ENCODE measurements at regions not wholly inside any gene's neighbourhood (a gene's known extent, or its start where the extent isn't known, plus 50 kb on each side); places are given as distances from the start of the nearest gene placed in this dataset.

DNA sequence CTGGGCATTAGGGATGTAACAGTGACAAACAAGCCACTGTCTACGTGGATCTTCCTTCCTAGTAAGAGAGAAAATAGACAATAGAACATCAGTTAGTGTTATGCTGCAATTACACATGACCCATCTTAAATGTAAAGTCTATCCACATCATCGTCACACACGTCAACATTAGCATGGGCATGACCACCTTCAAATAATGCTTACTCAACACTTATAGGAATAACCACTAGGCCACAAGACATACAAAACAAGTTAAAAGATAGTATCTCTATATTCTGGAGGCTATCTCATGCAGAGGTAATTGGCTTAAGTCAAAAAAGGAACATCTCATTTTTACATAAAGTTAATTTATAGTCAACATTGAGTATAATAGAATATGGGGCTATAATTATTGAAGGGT lies 156.5 kb downstream of the MOXD1 start:
- no peak for DNase-seq

DNA sequence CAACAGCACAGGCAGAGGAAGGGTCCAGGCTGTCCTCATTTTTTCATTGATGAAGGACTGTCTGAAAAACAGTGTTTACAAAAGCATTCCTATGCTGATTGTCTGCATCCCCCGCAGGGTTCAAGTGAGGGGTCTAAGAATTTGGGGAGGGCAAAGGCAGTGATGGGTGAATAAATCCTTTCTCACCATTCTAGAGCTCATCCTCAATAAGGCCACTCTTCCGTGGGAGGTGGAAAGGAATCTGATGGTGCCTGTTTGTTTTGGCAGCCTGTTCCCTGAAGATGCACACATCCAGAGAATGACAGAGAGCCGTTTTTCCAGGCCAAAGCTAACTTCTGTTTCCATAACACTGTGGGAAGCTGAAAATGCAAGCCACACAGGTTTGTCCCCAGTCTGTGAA lies 164.5 kb downstream of the MOXD1 start:
- DNase-seq = no peak

DNA sequence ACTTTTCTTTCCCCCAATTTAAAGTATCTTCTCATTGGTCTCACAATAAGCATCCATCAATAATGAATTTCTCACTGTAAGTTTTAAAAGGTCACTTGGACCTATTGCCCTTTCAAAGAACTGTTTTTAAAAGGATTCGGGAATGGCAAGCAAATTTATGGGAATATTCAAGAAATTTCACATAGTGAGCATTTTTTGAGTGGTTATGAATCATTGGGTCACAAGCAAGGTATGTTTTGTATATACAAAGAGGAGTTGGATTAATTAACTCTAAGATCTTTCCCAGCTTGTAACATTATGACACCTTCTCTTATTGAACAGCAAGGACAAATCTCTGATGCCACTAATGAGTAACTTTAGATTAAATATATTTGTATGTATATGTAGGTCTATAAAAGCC lies 165.0 kb downstream of the MOXD1 start:
- DNase-seq = no peak

DNA sequence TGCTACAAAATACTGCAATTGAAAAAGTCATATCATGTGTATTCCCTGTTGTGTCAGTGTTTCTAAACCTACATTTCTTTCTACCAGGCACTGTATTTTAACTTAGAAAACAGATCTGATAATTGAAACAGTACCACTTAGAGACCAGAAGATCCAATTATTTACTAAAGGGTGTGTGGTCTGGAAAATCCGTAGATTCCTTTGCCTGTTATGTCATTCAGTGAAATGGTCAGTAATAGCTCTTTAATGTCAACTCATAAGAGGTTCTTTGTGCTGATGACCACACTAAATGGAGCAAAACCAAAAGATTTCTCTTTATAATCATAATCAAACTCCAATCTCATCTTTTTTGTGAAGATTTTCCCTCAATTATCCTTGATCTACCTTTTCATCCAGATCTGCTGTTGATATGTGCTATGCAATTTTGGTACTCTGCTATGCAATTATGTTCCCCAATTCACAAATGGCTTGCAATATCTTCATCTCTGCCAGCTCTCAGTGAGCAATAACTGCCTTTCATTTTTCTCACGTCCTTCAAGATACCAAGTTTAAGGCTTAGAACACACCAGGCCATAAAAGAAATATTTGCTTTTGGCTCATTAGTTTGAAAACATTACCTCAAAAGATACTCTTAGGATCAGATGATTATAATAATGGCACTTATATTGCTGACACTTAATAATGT lies 165.5 kb downstream of the MOXD1 start:
- no peak for DNase-seq

DNA sequence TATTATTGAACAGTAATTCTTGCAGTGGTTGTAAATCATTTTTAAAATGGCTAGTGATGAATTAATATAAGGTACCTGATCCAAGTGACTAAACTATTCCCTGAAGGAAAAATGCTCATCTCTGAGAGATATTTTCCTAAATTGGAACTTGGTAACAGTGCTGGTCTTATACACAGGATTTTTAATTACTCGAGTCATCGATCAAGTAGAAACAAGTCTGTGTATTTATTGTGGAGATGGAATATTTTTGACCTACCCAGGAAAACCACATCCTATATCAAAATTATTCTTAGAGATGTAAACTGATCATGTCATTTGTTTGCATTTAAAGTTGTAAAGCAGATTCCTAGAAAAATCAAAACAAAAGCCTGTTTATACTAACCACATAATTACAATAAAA lies 166.9 kb downstream of the MOXD1 start:
- no peak for DNase-seq

DNA sequence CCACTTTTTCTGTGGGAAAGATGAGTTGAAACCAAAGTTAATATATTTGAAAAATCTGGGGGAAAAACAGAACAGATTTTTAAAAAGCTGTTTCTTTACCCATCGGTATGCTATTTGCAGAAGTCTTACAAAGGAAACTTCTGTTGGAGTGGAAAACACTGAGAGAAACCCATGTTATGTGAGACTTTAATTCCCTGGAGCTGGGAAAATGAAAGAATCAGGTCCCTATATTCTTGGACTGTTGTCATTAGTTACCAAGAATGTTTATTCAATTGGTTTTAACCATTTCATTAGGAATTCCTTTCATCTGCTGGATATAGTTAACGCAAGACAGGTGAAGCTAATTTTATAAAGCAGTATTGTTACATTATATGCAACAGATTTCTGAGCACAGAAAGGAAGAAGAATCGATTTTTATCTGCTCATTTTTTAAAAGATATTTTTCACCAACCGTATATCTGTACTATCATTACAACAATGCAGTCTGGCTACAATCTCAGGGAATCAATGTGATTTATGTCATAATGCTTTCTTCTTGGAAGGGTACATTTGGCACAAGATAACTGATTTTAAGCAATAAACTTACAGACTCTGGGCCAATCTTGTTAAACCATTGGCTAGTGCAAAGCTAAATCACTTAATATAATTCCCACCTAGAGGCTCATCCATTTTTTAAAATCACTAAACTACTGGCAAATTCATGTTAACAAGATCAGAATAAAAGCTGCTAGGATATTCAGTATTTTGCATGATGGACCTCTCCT lies 170.0 kb downstream of the MOXD1 start:
- DNase-seq = no peak

DNA sequence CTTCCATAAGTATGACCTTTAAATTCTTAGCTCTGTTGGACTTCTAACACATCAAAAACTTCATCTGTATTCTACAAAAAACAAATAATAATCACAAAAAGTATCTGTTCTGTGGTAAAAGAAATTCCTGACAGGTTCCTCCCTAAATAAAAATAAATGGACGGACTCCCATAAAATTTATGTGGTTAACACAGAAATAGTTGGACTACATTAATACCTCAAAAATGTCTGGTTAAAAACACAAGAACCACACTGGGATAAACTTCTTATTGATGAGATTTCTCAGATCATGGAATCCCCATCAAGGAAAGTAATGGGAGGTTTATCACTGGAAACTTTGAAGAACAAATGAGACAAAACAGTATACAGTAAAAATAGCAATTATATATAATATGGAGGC lies 172.4 kb downstream of the MOXD1 start:
- no peak for DNase-seq

DNA sequence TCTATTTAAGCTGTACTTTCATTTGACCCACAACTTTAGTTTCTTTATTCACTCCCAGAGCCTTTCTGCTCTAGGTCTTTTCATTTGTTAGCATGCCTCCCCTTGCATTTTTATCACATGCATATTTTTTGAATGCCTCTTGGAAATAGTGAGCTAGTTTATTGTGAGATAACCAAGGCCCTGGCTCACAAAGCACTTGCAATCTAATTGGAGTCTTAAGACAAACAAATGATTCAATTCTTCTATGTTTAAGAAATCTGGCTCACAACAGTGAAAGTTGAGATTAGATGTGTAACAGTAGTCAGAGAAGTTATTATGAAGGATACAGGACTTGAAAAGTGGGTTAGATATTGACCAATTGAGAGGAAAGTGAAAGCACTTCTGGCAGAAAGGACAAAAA lies 173.4 kb downstream of the MOXD1 start:
- DNase-seq = no peak

DNA sequence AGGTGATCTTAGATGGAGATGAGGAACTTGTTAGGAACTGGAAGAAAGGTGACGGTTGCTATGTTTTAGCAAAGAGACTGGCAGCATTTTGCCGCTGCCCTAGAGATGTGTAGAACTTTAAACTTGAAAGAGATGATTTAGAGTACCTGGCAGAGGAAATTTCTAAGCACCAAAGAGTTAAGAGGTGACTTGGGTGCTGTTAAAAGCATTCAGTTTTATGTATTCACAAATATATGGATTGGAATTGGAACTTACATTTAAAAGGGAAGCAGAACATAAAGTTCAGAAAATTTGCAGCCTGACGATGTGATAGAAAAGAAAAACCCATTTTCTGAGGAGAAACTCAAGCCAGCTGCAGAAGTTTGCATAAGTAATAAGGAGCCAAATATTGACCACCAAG lies 176.3 kb downstream of the MOXD1 start:
- no peak for DNase-seq

DNA sequence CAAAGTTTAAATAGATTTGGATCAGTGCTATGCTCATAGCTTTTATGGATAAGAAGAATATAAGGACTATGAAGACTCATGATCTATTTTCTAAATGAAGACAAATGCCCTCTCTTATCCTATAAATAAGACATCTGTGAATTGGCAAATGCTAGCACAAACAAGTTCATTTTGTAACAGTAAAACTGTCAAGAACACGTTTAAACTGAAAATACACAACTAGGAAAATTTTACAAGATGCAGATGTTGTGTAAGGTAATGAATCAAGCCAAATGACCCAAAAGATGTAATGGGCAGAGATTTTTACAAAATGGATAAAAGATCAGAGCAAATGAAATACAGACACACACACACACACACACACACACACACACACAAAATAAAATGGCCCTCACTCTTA lies 180.5 kb downstream of the MOXD1 start:
- no peak for DNase-seq

DNA sequence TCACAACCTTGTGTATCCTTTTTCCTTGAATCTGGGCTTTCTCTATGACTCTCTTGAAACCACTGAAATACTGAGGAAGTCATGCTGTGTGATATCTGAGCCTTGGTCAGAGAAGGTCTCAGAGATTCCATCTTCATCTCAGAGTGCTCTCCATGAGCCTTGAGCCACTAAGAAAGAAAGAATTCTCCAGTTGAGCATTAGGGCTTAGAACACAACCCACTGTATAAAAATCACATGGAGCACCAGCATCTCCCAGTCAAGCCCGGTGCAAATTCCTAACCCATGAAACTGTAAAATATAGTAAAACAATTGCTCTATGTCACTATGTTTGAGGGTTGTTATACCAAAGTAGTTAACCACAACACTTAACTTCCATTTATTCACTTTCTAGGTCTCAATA lies 181.4 kb downstream of the MOXD1 start:
- no peak for DNase-seq

DNA sequence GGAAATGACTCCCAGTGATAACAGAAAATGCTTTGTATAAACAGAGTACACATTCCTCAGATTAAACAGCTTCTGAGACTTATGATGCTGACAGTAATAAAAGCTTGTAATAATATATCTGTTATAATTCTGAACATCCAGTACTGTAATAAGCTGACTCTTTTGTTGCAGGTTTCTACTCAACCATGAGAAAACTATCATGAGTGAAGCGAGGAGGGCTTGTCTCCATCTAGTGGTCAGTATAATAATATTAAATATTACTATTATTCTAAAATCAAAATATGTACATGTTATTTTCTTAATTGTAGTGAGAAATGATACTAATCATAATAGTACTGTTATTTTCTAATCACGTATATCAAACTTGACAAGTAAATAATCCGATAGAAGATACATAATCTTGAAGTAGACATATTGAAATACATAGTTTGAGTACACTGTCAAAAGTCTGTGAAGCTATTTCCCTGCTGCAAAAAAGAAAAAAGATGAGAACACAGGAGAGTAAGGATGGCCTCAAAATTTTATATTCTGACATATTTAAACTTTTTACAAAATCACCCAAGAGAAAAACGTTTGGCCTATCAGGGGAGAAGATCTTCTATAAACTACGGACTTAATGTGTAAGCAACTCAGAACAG lies 183.1 kb downstream of the MOXD1 start:
- no peak for DNase-seq

DNA sequence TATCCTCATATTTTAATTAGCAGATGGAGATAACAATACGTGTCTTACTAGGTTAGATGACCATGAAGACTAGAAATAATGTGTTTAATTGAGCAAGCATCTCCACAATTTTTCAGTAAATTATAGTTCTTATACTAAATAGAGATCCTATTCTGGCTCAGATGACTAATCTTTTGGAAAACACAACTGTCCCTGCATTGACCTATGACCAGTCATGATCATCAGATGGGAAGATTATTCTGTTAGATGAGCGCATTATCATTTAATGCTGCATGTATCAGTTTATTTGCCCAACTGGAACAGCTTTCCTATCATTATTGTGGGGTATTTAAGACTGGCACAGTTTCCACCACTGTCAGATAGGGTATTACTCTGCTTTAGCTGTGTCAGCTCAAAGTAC lies 185.5 kb downstream of the MOXD1 start:
- no peak for DNase-seq

DNA sequence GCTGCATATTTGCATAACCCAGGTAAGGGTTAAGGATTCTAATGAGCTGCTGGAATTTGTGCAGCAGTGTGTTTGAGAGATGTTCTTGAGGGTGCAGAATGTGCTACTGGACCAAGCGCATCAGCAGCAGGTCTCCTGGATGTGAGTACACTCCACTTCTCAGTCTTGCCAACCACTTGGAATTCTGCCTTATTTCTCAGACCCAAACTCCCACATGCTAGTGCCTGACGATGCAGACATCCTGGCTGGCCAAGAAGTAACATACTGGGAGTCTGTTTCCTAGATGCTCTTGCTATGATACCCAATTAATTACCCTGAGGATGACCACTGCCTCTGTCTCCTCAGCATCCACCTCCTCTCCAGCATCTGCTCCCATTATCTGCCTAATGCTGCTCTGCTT lies 186.6 kb downstream of the MOXD1 start:
- DNase-seq = no peak

DNA sequence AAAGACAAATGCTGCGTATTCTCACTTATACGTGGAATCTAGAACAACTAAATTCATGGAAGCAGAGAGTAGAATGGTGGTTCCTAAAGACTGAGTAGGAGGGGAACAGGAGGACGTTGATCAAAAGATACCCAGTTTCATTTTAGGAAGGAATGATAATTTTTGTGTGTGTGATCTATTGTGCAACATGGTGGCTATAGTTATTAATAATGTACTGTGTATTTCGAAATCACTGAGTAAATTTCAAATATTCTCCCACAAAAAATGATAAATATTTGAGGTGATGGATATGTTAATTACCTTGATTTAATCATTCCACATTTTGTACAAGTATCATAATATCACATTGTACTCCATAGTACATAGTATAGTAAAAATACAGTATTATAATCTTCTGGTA lies 187.5 kb downstream of the MOXD1 start:
- no peak for DNase-seq

DNA sequence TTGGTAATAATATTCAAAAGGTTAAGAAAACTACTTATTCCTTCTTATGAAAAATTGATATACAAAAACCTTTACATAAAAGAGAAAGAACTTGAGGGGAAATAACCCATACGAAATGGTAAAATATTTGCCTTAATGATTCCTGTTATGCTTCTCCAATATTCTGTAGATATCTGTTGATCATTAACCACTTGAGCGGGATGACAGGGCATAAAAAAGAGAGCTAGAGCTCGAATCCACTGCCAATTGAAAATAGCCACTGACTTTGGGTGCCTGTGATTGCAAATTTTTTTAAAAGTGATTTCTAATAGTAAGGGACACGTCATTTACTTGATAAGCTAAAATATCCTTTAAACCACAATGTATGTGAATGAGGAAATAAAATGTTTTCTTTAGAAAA lies 188.1 kb downstream of the MOXD1 start:
- no peak for DNase-seq

DNA sequence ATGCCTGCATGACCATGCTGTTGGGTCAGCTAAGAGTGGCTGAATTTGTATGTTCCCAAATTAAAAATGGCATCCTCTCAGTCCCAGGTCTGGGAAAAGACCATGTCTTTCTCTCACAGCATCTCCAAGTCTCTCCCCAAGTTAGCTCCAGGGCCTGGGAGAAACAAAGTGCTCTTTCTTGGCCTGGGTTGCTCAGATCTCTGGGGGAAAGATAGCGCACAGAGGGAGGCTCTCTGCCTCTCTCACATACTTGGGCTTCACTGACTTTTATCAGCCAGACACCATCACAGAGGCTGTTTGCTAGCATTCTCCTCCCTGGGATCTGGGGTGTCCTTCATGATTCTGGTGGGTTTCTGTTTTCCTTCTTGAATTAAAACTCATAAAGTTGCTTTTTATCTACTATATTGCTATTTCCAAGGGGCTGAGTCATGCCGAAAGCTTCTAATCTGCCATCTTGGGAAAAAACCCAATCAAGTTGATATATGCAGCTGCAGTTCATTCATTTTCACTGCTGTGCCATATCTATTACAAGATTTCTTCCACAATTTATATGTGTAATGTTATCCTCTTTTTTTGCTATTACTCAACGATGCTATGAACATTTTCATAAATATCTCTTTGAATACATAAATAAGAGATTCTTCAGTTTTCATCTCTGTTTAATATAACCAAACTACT lies 190.2 kb downstream of the MOXD1 start:
- DNase-seq = no peak

DNA sequence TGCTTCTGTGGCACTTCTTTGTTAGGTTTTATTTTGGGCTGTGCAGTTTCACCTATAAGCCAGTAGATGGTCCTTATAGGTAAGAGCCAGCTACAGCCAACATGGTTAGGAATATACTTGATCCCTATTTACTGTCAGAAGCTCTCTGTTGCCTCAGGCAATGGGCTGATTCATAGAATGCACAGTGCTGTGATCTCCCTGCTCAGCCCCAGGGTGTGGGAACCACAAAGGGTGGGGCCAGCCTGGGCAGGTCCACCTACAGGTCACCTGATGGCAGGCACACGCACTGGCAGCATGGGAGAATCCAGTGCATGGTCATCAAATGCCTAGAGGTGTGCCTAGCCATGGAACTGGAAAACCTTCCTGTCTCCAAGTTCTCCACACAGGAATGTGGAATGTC lies 191.9 kb downstream of the MOXD1 start:
- DNase-seq = no peak

DNA sequence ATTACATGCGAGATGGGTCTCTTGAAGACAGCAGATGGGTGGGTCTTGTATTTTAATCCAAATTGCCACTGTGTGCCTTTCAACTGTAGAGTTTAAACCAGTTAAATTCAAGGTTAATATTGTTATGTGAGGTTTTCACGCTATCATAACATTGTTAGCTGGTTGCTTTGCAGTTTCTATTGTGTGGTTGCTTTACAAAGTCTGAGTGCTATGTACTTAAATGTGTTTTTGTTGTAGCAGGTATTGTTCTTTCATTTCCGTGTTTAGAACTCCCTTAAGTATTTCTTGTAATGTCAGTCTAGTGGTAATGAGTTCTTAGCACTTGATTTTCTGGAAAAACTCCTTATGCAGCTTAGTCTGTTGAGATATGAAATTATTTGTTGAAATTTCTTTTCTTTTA lies 193.3 kb downstream of the MOXD1 start:
- DNase-seq = no peak

DNA sequence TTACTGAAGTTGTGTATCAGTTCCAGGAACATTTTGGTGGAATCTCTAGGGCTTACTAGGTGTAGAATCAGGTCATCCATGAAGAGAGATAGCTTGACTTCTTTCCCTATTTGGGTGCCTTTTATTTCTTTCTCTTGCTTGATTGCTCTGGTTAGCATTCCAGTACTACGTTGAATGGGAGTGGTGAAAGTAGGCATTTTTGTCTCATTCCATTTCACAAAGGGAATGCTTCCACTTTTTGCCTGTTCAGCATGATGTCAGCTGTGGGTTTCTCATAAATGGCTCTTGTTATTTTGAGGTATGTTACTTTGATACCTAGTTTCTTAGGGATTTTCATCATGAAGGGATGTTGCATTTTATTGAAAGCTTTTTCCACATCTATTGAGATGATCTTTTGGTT lies 195.3 kb downstream of the MOXD1 start:
- no peak for DNase-seq

DNA sequence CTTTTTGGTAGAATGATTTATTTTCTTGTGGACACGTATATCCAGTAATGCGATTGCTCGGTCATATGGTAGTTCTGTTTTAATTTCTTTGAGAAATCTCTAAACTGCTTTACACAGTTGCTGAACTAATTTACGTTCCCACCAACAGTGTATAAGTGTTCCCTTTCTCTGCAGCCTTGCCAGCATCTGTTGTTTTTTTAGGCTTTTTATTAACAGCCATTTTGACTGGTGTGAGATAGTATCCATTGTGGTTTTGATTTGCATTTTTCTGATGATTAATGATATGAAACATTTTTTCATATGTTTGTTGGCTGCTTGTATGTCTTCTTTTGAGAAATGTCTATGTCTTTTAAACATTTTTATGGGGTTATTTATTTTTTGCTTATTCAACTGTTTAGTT lies 196.7 kb downstream of the MOXD1 start:
- DNase-seq = no peak

DNA sequence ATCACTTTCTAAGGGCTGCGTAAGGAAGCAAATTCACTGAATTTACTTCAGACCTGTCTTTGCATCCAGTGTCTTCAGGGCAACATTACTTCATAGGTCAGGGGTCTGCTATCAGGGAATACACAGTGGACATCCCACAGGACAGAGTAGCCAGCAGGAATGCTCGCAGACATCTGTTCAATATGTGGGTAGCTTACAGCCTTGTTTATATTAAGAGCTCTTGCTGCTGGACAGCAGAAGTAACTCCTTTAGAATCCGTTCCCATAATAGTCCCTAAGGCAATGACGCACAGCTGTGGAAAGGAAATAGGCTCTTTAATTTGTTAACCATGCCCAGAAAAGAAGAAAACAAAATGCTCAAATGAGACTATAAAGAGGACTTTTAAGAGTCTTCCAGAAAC lies 198.7 kb downstream of the MOXD1 start:
- no peak for DNase-seq

DNA sequence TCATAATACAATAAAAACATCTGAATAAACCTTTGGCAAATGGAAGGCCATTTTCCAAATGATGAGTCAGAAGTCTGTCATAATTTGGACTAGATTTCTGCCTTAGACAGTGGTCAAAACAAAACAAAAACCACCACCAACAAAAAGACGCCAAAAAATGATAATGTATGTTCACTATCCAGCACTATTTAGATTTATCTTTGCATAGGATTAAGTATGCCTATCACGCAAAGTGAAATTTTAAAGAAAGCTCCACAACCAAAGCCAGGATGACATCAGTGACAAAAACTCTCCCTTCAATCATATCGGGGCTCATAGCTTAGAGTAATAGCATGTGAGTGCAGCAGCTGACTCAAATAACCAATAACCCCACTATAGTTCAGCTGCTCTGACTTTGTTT lies 201.9 kb downstream of the MOXD1 start:
- DNase-seq = no peak

DNA sequence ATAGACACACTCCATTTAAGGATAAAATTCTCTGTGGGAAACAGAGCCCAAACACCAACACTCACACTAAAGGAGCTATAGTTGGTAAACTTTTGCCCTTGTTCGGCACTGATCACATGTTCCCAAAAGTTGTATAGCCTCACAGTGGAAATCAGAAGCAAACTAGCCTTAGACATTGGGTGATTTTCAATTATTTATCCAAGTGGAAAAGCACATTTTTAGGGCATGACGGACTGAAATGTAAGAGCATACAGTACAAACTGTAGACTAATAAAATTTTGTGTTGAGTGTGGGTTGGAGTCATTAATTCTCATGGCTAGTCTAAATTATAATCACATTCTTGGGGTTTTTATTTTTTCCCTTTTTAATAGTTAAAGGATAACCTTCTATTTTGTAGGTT lies 202.4 kb downstream of the MOXD1 start:
- DNase-seq = no peak

All from SHP77 (cell line).